Thoracic aorta (tissue), 2 donors: ENCODE measurements at regions not wholly inside any gene's neighbourhood (a gene's known extent, or its start where the extent isn't known, plus 50 kb on each side); places are given as distances from the start of the nearest gene placed in this dataset.
A peak's percentile ranks its signal among the peaks of the same experiment; 100 is the strongest.

Experiments used
- ATAC-seq: fragments of 150-250 bp; one replicate; pipeline ENCODE4 v1.8.0; 2017; ENCODE audit warnings: low read depth; ENCODE audit not compliant: insufficient number of reproducible peaks, low FRiP score
- DNase-seq: peaks from one replicate; pipeline ENCODE4 v3.0.0-alpha.2; 2020; ENCODE audit warnings: low spot score
- H3K27ac ChIP-seq, 2 donors: fragments of 200-600 bp; sonication (generic); 1 replicate in 1 of 2; 2 replicates in 1 of 2; pipeline ENCODE4 v1.5.1; 2016; ENCODE audit warnings: mild to moderate bottlenecking in 2 of 2, moderate library complexity in 2 of 2
- H3K27me3 ChIP-seq: fragments of 200-600 bp; sonication (generic); replicated peaks from 2 replicates; pipeline ENCODE4 v1.6.0; 2016; ENCODE audit warnings: mild to moderate bottlenecking; ENCODE audit not compliant: insufficient read depth
- H3K36me3 ChIP-seq: fragments of 200-600 bp; sonication (generic); one replicate; pipeline ENCODE4 v1.5.1; 2016
- H3K4me1 ChIP-seq, 2 donors: fragments of 200-600 bp; sonication (generic); 1 replicate in 1 of 2; 2 replicates in 1 of 2; pipeline versions ENCODE4 v1.5.1 to v1.6.0; 2016; ENCODE audit warnings: low read depth in 2 of 2, mild to moderate bottlenecking in 1 of 2; ENCODE audit not compliant: control insufficient read depth in 1 of 2
- H3K4me3 ChIP-seq: fragments of 200-600 bp; sonication (generic); 2 replicates; pipeline ENCODE4 v1.5.1; 2016; ENCODE audit warnings: mild to moderate bottlenecking
- H3K9me3 ChIP-seq: fragments of 200-600 bp; sonication (generic); 2 replicates; pipeline ENCODE4 v1.5.1; 2016
- CTCF ChIP-seq: fragments of 200-600 bp; sonication (generic); IDR thresholded peaks from one replicate; pipeline ENCODE4 v1.5.1; 2019; ENCODE audit warnings: antibody characterized with exemption

GRCh38 chr11:95461858-95462257 is 230.9 kb upstream of the SESN3 start:
- no peaks in the 10 kb centered on the region for H3K9me3 ChIP-seq
- no peak for TF ChIP-seq CTCF

GRCh38 chr11:95461348-95461747 is 230.3 kb upstream of the SESN3 start:
- TF ChIP-seq CTCF = no peak
- DNase-seq (no peak), ATAC-seq (no peak)
- Histone ChIP-seq H3K27me3 (no peaks in the 10 kb centered on the region), H3K36me3 (no peaks in the 10 kb centered on the region), H3K27ac (no peak overlapping the region), H3K4me3 (no peak overlapping the region), H3K4me1 (peaks cover 0 to 19% of the 10 kb centered on the region in 2 donors), H3K9me3 (no peaks in the 10 kb centered on the region)

More at GRCh38 chr11:95461858-95462257, 230.9 kb upstream of the SESN3 start:
- H3K4me1 ChIP-seq = peaks cover 0 to 19% of the 10 kb centered on the region in 2 donors
- no peak overlapping the region for H3K27ac ChIP-seq
- H3K36me3 ChIP-seq = no peaks in the 10 kb centered on the region
- DNase-seq (no peak), ATAC-seq (no peak)
- no peak overlapping the region for H3K4me3 ChIP-seq
- no peaks in the 10 kb centered on the region for H3K27me3 ChIP-seq

GRCh38 chr11:95459291-95460042 is 228.5 kb upstream of the SESN3 start:
- no peak for TF ChIP-seq CTCF
- no peak for DNase-seq
- H3K4me1 ChIP-seq = peaks cover 0 to 19% of the 10 kb centered on the region in 2 donors
- H3K27ac ChIP-seq = peak overlapping the region; percentile 10 to 14
- H3K9me3 ChIP-seq = no peaks in the 10 kb centered on the region
- H3K36me3 ChIP-seq = no peaks in the 10 kb centered on the region
- no peak for ATAC-seq
- H3K4me3 ChIP-seq = no peak overlapping the region
- no peaks in the 10 kb centered on the region for H3K27me3 ChIP-seq

- ATAC-seq (no peak), DNase-seq (no peak)
- no peaks in the 10 kb centered on the region for H3K36me3 ChIP-seq
- H3K9me3 ChIP-seq = no peaks in the 10 kb centered on the region
- peaks cover 9 to 41% of the 10 kb centered on the region in 2 donors for H3K4me1 ChIP-seq
- no peak for TF ChIP-seq CTCF
- H3K4me3 ChIP-seq = no peak overlapping the region
- no peaks in the 10 kb centered on the region for H3K27me3 ChIP-seq
- H3K27ac ChIP-seq = no peak overlapping the region
Measured at GRCh38 chr11:95456714-95457491, 225.9 kb upstream of the SESN3 start.

- no peaks in the 10 kb centered on the region for H3K36me3 ChIP-seq
- no peak overlapping the region for H3K4me3 ChIP-seq
- no peak overlapping the region for H3K27ac ChIP-seq
- peaks cover 9 to 47% of the 10 kb centered on the region in 2 donors for H3K4me1 ChIP-seq
- no peaks in the 10 kb centered on the region for H3K27me3 ChIP-seq
- no peak for ATAC-seq
- no peak for TF ChIP-seq CTCF
- no peaks in the 10 kb centered on the region for H3K9me3 ChIP-seq
- no peak for DNase-seq
Measured at GRCh38 chr11:95455228-95455970, 224.4 kb upstream of the SESN3 start.
